Fibroblast of lung (primary cell): ENCODE measurements at regions not wholly inside any gene's neighbourhood (a gene's known extent, or its start where the extent isn't known, plus 50 kb on each side); places are given as distances from the start of the nearest gene placed in this dataset.

Source experiments
- DNase-seq, 2 donors: peaks; one replicate each; pipeline versions ENCODE4 v3.0.0 to v3.0.0-alpha.2; 2010; ENCODE audit warnings: low read depth in 2 of 2
- H2AFZ ChIP-seq: 2 replicates; pipeline ENCODE4 v1.5.1; 2012; ENCODE audit warnings: low read length, control low read depth, inconsistent platforms
- H3K27ac ChIP-seq: 2 replicates; pipeline ENCODE4 v1.5.1; 2011; ENCODE audit warnings: low read length, control low read depth; ENCODE audit not compliant: insufficient read depth
- H3K27me3 ChIP-seq: 2 replicates; pipeline ENCODE4 v1.5.1; 2011; ENCODE audit warnings: mild to moderate bottlenecking, low read length; ENCODE audit not compliant: control insufficient read depth, insufficient read depth
- H3K36me3 ChIP-seq: 2 replicates; pipeline ENCODE4 v1.5.1; 2011; ENCODE audit warnings: low read length; ENCODE audit not compliant: control insufficient read depth, insufficient read depth
- H3K4me1 ChIP-seq: 2 replicates; pipeline ENCODE4 v1.5.1; 2011; ENCODE audit warnings: low read length; ENCODE audit not compliant: control insufficient read depth, insufficient read depth; ENCODE audit errors: extremely low read depth
- H3K4me2 ChIP-seq: 2 replicates; pipeline ENCODE4 v1.5.1; 2011; ENCODE audit warnings: low read length, control low read depth; ENCODE audit not compliant: insufficient read depth; ENCODE audit errors: extremely low read depth
- H3K4me3 ChIP-seq, 4 experiments: fragments of 200-600 bp in 1 of 4; sonication (generic) in 1 of 4; replicated peaks in 1 of 4; 2 replicates each; pipeline ENCODE4 v1.5.1; 2011 to 2016; ENCODE audit warnings: low read length in 4 of 4, low read depth in 3 of 4, mild to moderate bottlenecking in 3 of 4, control low read depth in 2 of 4, inconsistent platforms in 1 of 4, mixed read lengths in 1 of 4; ENCODE audit not compliant: insufficient read depth in 1 of 4; ENCODE audit errors: control extremely low read depth in 1 of 4
- H3K79me2 ChIP-seq: 2 replicates; pipeline ENCODE4 v1.5.1; 2012; ENCODE audit warnings: mild to moderate bottlenecking, low read length, inconsistent platforms; ENCODE audit not compliant: control insufficient read depth, insufficient read depth
- H3K9ac ChIP-seq: 2 replicates; pipeline ENCODE4 v1.5.1; 2011; ENCODE audit warnings: mild to moderate bottlenecking, low read length, control low read depth; ENCODE audit not compliant: insufficient read depth
- H3K9me3 ChIP-seq: 2 replicates; pipeline ENCODE4 v1.5.1; 2012; ENCODE audit warnings: low read depth, low read length; ENCODE audit not compliant: control insufficient read depth, insufficient read depth
- H4K20me1 ChIP-seq: 2 replicates; pipeline ENCODE4 v1.5.1; 2011; ENCODE audit warnings: low read length; ENCODE audit not compliant: control insufficient read depth, insufficient read depth; ENCODE audit errors: extremely low read depth
- EZH2 ChIP-seq: IDR thresholded peaks from 2 replicates; pipeline ENCODE4 v1.5.1; 2012; ENCODE audit warnings: low read length, control low read depth, mild to moderate bottlenecking; ENCODE audit errors: missing control alignments
- TF ChIP-seq, protein P1 (sequence below), 2 donors: IDR thresholded peaks in 1 of 2; conservative IDR thresholded peaks in 1 of 2; 1 replicate in 1 of 2; 2 replicates in 1 of 2; pipeline ENCODE4 v1.5.1; 2011 to 2012; ENCODE audit warnings: low read length in 2 of 2, control low read depth in 1 of 2, inconsistent platforms in 1 of 2, low read depth in 1 of 2, mild to moderate bottlenecking in 1 of 2

DNA sequence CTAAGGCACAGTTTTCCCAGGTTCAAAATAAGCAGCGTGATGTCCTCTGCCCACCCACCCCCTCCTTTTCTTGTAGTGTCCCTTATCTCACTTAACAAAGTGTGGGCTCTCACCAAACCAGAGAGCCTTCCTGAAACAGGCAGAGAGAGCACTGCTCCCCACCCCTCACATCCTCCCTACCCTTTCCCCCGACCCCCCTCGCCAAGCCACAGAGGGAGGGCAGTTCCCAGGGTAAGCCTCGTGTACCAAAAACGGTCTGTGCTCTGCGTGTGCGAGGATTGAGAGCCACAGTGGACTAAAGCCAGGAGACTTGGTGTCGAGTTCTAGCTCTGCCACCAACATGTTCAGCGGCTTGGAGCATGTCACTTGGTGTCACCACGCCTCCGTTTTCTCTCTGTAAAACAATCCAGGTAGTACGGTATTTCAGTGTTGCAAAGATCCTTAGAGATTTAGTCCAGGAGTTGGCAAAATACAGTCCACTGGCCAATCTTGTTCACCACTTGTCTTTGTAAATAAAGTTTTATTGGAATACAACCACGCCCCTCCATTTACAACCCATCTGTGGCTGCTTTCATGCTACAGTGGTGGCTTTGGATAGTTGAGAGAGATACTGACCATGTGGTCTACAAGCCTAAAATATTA lies 249.9 kb downstream of the OPA1 start:
- Histone ChIP-seq H3K4me3 (no peak overlapping the region), H3K27me3 (peaks cover 10% of the 10 kb centered on the region), H3K4me2 (no peak overlapping the region), H3K27ac (no peak overlapping the region), H3K79me2 (no peaks in the 10 kb centered on the region), H4K20me1 (no peaks in the 10 kb centered on the region), H3K9ac (no peak overlapping the region), H3K36me3 (no peaks in the 10 kb centered on the region), H3K9me3 (no peaks in the 10 kb centered on the region), H2AFZ (no peak overlapping the region), H3K4me1 (no peaks in the 10 kb centered on the region)
- DNase-seq = no peak
- TF ChIP-seq, protein P1, sequence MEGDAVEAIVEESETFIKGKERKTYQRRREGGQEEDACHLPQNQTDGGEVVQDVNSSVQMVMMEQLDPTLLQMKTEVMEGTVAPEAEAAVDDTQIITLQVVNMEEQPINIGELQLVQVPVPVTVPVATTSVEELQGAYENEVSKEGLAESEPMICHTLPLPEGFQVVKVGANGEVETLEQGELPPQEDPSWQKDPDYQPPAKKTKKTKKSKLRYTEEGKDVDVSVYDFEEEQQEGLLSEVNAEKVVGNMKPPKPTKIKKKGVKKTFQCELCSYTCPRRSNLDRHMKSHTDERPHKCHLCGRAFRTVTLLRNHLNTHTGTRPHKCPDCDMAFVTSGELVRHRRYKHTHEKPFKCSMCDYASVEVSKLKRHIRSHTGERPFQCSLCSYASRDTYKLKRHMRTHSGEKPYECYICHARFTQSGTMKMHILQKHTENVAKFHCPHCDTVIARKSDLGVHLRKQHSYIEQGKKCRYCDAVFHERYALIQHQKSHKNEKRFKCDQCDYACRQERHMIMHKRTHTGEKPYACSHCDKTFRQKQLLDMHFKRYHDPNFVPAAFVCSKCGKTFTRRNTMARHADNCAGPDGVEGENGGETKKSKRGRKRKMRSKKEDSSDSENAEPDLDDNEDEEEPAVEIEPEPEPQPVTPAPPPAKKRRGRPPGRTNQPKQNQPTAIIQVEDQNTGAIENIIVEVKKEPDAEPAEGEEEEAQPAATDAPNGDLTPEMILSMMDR (conservative IDR thresholded peaks at IDR 0.05 in 1 of 2, IDR thresholded peaks at IDR 0.05 in 1 of 2; ENCODE audit: low read depth in 1 of 2, low read length in 2 of 2) = no peak
- no peak for TF ChIP-seq EZH2

DNA sequence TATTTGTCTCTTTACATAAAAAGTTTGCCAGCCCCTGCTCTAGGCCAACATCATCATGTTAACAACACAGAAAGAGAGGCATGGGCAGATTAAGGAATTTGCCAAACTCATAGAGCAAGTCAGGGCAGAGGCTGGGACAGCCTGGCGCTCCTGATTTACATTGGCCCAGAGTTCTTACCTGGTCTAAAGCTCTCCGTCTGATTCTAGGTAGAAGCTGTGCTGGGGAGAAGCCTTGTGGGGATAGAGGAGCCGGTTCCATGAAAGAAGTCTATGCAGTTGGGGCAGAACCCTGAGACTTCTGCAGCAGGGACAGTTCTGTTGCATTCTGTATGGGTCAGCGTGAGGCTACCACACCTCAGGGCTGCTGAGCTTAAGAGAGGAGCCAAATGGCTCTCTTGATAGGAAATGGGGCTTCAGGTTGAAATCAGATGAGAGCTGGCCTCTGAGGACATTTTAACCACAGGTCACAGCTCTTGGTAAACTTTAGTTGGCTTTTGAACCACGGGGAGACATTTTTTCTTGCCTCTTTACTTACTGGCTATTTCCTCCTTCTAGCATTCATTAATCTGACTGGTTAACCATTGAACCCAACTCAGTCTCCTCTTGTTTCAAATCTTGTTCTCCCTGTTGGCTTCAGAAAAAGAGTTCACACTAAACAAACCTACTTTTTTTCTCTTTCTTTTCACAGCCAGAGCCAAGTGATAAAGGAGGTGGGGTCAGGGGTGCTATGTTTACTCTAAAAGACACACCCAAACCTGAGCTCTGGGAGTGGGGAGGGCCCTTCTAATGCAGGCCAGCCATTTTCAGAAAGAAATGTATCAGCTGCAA lies 250.7 kb downstream of the OPA1 start:
- Histone ChIP-seq H3K9me3 (no peaks in the 10 kb centered on the region), H3K27ac (no peak overlapping the region), H3K4me1 (no peaks in the 10 kb centered on the region), H3K4me3 (no peak overlapping the region), H3K9ac (no peak overlapping the region), H2AFZ (no peak overlapping the region), H3K4me2 (no peak overlapping the region), H3K36me3 (no peaks in the 10 kb centered on the region), H3K79me2 (no peaks in the 10 kb centered on the region), H4K20me1 (no peaks in the 10 kb centered on the region), H3K27me3 (peaks cover 10% of the 10 kb centered on the region)
- no peak for DNase-seq
- TF ChIP-seq, protein P1 (conservative IDR thresholded peaks at IDR 0.05 in 1 of 2, IDR thresholded peaks at IDR 0.05 in 1 of 2; ENCODE audit: low read depth in 1 of 2, low read length in 2 of 2) = no peak
- TF ChIP-seq EZH2 = no peak

DNA sequence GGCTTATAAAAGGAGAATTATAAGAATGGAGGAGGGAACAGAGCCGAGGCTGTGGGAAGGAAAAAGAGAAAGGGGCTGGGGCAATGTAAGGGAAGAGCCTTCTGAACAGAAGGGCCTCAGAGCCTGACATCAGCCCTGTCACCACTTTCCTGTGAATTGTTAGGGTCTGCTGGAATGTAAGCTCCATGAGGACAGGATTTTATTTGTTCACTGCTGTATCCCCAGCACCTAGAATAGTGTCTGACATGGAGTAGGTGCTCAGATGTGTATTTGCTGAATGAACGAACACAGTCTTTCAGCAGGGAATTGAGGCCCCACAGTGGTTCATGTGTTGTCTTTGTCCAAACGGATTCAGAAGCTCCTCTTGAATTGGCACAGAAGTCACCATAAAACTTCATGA lies 251.5 kb downstream of the OPA1 start:
- no peak for TF ChIP-seq EZH2
- no peak for DNase-seq
- Histone ChIP-seq H3K27me3 (peaks cover 10% of the 10 kb centered on the region), H2AFZ (no peak overlapping the region), H3K79me2 (no peaks in the 10 kb centered on the region), H3K36me3 (no peaks in the 10 kb centered on the region), H3K9me3 (no peaks in the 10 kb centered on the region), H3K4me1 (no peaks in the 10 kb centered on the region), H3K4me2 (no peak overlapping the region), H3K4me3 (no peak overlapping the region), H3K9ac (no peak overlapping the region), H4K20me1 (no peaks in the 10 kb centered on the region), H3K27ac (no peak overlapping the region)
